KOPT-K1 (cell line): ENCODE measurements at regions not wholly inside any gene's neighbourhood (a gene's known extent, or its start where the extent isn't known, plus 50 kb on each side); places are given as distances from the start of the nearest gene placed in this dataset.

Source experiments
- H3K27ac ChIP-seq: fragments of 200-600 bp; sonication (generic); 2 replicates; pipeline ENCODE4 v1.5.1; 2016; ENCODE audit warnings: antibody characterized with exemption, mild to moderate bottlenecking, low read depth, low read length; ENCODE audit not compliant: poor library complexity, severe bottlenecking
- H3K36me3 ChIP-seq: fragments of 200-600 bp; sonication (generic); 2 replicates; pipeline ENCODE4 v1.5.1; 2017; ENCODE audit warnings: antibody characterized with exemption, mild to moderate bottlenecking, low read length, moderate library complexity; ENCODE audit not compliant: insufficient read depth
- H3K9me3 ChIP-seq: fragments of 200-600 bp; sonication (generic); 2 replicates; pipeline ENCODE4 v1.5.1; 2017; ENCODE audit warnings: antibody characterized with exemption, low read length, mild to moderate bottlenecking; ENCODE audit not compliant: insufficient read depth, poor library complexity, severe bottlenecking

- Histone ChIP-seq H3K27ac (no peak overlapping the region), H3K36me3 (no peaks in the 10 kb centered on the region), H3K9me3 (no peaks in the 10 kb centered on the region)
Observed at GRCh38 chr19:30090476-30090875, 148.4 kb downstream of the URI1 start.

DNA sequence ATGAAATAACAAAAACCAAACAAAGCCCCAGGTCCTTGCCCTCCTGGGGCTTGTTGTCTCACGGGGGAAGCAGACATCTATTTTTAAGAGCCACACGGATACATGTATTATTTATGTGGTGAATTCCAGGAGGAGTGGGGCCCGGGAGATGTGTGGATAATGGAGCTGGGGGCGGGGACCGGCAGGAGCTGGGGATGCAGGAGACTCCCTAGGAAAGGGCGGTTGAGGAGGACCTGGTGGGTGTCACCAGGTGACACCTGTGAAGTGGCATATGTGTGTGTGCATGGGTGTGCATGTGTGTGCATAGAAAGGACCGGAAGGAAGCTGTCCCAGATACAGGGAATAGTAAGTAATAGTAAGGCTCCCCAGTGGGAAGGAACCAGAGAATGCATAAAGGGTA is 148.9 kb downstream of the URI1 start:
- Histone ChIP-seq H3K27ac (no peak overlapping the region), H3K9me3 (no peaks in the 10 kb centered on the region)

DNA sequence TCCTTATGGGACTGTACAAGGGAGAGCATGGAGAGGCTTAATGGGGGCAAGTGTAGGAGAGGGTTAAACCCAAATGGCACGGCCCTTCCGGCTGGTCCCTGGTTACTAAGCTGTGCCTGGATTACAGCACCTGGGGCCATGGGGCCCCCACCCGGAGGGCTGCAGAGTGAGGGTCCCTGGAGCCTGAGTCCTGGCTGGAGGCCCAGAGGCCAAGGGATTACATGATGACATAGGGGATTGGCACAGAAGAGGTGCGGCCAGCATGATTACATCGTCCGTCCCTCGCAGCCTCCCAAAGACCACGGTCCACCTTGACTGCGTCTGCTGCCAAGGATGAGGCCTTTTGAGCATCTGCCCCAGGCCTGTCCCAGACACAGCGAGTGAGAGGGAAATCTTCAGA is 149.4 kb downstream of the URI1 start:
- H3K27ac ChIP-seq = no peak overlapping the region
- H3K9me3 ChIP-seq = no peaks in the 10 kb centered on the region
- no peaks in the 10 kb centered on the region for H3K36me3 ChIP-seq

More for the DNA sequence above, 148.9 kb downstream of the URI1 start:
- H3K36me3 ChIP-seq = no peaks in the 10 kb centered on the region

DNA sequence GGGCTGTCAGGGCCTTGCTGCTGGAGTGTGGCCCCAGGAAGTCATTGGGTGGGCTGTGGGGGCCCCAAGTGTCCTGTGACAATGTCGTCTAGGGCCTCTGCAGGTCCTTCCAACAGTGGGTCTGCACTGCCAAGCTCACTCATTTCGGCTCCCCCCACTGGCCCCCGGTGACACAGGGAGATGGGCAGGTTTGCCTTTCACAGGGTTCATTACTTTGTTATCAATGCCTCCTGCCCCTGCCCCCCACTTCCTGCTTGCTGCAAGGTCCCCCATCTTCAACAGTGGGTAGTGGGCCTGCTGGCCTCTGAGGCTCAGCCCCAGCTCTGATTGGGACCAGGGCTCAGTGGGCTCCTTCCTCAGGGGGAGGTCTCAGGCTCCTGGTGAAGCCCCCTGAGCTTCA is 149.8 kb downstream of the URI1 start:
- no peak overlapping the region for H3K27ac ChIP-seq
- H3K36me3 ChIP-seq = no peaks in the 10 kb centered on the region
- H3K9me3 ChIP-seq = no peaks in the 10 kb centered on the region

DNA sequence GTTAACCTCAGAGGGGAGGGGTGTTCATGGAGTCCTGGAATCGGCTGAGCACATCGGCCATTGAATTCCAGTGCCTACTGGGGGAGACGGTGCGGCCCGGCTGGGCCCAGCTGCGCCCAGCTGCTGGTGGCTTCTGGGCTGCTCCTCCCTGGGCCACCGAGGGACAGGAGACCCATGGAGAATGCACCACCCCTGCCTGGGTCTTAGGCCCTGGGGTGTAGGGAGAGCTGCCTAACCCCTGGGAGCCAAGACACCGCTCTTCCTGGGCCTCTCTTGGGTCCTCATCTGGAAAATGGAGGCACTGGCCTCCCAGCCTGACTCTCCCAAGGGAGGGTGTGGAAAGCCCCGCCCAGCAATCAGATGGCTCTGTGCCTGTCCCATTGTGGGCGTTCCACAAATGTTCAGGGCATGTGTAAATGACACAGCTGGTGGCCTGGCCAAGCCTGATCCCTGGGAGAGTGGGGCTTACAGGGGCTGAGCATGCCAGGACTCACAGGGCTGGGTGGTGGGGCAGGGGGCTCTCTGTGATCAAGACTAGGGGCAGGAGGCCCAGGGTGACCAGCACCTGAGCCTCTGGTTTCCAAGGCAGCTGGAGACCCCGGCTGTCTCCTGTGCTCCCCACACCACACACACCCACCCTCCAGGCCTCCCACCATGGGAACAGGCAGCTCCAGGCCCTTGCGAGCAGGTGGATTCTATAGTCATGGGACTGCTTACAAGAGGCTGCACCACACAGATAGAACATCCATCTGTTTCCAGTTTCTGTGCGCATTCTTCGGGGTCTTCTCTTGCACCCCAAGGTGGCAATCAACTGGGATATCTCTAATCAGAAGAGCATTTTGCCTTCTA is 150.9 kb downstream of the URI1 start:
- Histone ChIP-seq H3K27ac (no peak overlapping the region), H3K9me3 (no peaks in the 10 kb centered on the region), H3K36me3 (no peaks in the 10 kb centered on the region)

DNA sequence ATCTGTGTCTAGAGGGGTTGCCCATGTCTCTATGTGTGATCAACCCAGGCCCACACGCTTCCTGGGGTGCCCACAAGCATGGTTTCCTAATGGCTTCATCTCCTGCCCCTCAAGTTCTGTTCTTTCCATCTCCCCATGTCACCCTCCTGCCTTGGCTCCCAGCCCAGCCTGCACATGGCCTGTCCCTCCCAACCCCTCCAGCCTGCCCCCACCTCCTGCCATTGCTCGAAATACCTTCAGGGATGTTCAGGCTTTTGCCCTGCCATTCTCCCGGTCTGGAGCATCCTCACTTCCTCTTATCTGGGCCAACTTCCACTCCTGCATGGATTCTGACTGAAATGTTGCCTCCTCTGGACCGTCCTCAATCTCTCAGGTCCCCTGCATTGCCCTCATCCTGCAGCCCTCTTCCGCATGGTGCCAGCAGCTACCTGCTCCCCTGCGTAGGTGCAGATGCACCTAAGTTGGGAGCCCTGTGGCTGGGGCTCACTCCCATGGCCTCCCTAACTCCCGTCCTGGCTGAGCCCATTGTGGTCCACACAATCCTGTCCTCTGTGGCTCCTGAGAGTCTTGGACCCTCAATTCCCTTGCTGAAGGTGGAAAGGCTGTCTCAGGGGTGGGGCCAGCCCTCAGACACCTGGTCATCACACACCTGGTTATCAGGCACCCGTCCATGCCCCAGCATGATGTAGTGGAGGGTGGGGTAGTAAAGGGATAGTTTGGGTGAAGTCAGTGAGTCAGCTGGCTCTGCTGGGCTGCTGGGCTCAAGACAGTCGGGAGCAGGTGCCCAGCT is 152.1 kb downstream of the URI1 start:
- H3K9me3 ChIP-seq = no peaks in the 10 kb centered on the region
- H3K27ac ChIP-seq = no peak overlapping the region
- no peaks in the 10 kb centered on the region for H3K36me3 ChIP-seq

- Histone ChIP-seq H3K27ac (no peak overlapping the region), H3K9me3 (no peaks in the 10 kb centered on the region), H3K36me3 (no peaks in the 10 kb centered on the region)
Observed at GRCh38 chr19:30094756-30095140, 152.7 kb downstream of the URI1 start.

GRCh38 chr19:30095171-30095570 is 153.1 kb downstream of the URI1 start:
- Histone ChIP-seq H3K36me3 (no peaks in the 10 kb centered on the region), H3K27ac (no peak overlapping the region), H3K9me3 (no peaks in the 10 kb centered on the region)

GRCh38 chr19:30096596-30097370 is 154.7 kb downstream of the URI1 start:
- H3K9me3 ChIP-seq = no peaks in the 10 kb centered on the region
- H3K27ac ChIP-seq = no peak overlapping the region
- H3K36me3 ChIP-seq = no peaks in the 10 kb centered on the region

DNA sequence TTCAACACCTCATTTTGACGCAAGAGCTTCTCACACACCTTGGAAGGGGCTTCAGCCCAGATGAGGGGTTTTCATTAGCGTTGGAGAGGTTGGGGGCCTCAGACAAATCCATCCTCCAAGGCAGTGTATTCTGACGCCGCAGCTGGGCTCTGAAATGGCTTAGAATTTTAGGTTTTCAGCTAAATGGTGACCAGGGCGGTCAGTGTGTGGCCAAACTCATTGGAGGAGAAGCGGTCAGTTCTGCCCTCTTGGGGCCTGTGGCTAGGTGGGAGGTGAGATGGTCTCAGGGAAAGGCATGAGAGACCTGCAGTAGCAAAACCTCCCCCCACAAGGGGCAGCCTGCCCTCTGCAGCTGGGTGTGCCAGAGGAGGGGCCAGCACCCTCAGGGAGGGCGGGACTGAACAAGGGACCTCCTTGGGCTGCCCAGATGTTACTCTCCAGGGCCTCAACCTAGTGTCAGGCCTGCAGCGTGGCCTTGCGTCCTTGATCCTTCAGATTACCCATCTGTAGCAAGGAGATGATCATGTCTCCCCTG is 155.8 kb downstream of the URI1 start:
- Histone ChIP-seq H3K9me3 (no peaks in the 10 kb centered on the region), H3K27ac (no peak overlapping the region)

DNA sequence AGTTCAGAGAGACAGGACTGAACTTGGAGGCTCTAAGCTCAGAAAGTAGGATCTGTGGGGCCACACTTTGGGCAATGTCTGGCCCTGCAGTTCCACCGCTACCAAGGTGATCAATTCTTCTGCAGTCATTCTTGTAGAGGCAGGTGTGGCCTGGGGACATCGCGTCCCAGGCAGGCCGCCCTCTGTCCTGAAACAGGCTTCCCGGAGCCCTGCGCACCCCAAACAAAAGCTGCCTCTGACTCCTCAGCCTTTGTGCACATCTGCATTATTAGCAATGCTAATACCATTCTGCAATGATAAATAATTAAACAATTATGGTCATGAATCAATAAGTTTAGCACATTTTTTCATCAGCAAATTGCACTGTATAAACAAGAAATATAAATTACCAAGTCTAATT is 160.2 kb downstream of the URI1 start:
- no peak overlapping the region for H3K27ac ChIP-seq
- H3K36me3 ChIP-seq = no peaks in the 10 kb centered on the region
- H3K9me3 ChIP-seq = no peaks in the 10 kb centered on the region

More for the DNA sequence above, 155.8 kb downstream of the URI1 start:
- H3K36me3 ChIP-seq = no peaks in the 10 kb centered on the region

DNA sequence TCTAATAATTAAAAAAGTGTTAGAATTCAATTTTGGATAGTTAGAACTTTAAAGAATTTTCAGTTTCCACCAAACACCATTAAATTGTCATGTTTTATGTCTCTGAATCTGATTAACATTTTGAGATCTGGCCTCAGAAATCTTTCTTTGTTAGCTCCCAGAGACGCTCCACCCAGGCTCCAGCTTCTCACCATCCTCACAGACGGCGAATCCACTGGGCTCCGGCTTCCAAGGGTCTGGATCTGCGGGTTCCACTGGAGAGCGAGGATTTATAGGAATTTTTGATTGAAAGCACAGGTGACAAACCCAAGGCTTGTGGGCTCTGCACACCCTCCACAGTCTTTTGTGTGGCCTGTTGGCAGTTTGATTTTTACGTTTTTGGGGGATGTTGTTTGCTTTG is 160.6 kb downstream of the URI1 start:
- Histone ChIP-seq H3K36me3 (no peaks in the 10 kb centered on the region), H3K27ac (no peak overlapping the region), H3K9me3 (no peaks in the 10 kb centered on the region)

DNA sequence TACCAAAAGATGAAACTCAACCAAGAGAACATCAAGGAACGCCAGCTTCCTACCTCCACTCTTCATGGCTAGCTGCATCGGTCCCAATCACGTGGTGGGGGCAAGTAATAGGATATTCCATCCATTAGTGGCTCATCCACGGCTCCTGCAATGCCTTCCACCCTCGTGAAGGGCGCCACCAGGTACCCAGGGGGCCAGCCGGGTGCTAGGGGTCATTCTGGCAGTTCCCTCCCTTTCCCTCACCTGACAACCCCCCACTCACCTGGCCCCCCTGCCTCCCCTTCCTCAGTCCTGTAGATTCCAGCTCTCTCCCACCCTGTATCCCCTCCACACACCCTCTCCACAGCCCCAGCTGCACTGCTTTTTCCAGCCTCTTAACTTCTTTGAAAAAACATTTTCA is 161.9 kb downstream of the URI1 start:
- Histone ChIP-seq H3K36me3 (no peaks in the 10 kb centered on the region), H3K9me3 (no peaks in the 10 kb centered on the region), H3K27ac (no peak overlapping the region)

DNA sequence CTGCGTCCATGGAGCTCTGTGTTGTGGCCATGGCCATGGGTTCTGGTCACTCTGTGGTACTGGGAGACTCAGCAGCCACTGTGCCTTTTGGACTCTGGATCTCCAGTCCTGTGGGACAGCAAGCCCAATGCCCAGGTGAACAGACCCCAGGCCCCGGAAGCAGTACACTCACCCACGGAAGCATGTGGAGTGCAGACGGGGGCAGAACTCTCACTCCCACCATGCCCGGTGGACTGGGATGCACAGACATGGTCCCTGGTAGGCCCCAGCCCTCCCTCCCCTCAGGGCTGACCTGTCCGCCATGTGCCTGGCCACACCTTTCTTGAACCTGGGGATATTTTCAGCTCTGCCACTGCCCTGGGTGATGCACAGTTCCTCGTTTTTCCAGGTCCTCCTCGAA is 163.3 kb downstream of the URI1 start:
- Histone ChIP-seq H3K9me3 (no peaks in the 10 kb centered on the region), H3K36me3 (no peaks in the 10 kb centered on the region), H3K27ac (no peak overlapping the region)

GRCh38 chr19:30105727-30106126 is 163.7 kb downstream of the URI1 start:
- H3K9me3 ChIP-seq = no peaks in the 10 kb centered on the region
- no peaks in the 10 kb centered on the region for H3K36me3 ChIP-seq
- H3K27ac ChIP-seq = no peak overlapping the region
